Peyer's patch (tissue), 4 donors: ENCODE measurements at regions not wholly inside any gene's neighbourhood (a gene's known extent, or its start where the extent isn't known, plus 50 kb on each side); places are given as distances from the start of the nearest gene placed in this dataset.
"Not testable (repeated sequence)": the region's sequence is repeated elsewhere in the genome, so short reads cannot be mapped to it uniquely, and the experiment has no call there.

Experiments
- DNase-seq, 3 donors: peaks; one replicate each; pipeline ENCODE4 v3.0.0-alpha.2; 2017 to 2019
- H3K27ac ChIP-seq, 4 donors: fragments of 200-600 bp; sonication (generic); one replicate each; pipeline ENCODE4 v1.5.1; 2016 to 2019
- H3K27me3 ChIP-seq, 2 donors: fragments of 200-600 bp; sonication (generic); one replicate each; pipeline ENCODE4 v1.5.1; 2019
- H3K36me3 ChIP-seq, 3 donors: fragments of 200-600 bp; sonication (generic); one replicate each; pipeline ENCODE4 v1.5.1; 2016 to 2019
- H3K4me1 ChIP-seq, 4 donors: fragments of 200-600 bp; sonication (generic); one replicate each; pipeline ENCODE4 v1.5.1; 2016 to 2019
- H3K4me3 ChIP-seq, 4 donors: fragments of 200-600 bp; sonication (generic); 1 replicate in 3 of 4; 2 replicates in 1 of 4; pipeline ENCODE4 v1.5.1; 2016 to 2019; ENCODE audit warnings: mild to moderate bottlenecking in 1 of 4
- H3K9me3 ChIP-seq, 4 donors: fragments of 200-600 bp; sonication (generic); one replicate each; pipeline ENCODE4 v1.5.1; 2016 to 2019; ENCODE audit warnings: mild to moderate bottlenecking in 1 of 4
- CTCF ChIP-seq, 6 experiments: fragments of 450-650 bp in 4 of 6; fragments of 200-600 bp in 2 of 6; sonication (generic) in 1 of 6; IDR thresholded peaks; one replicate each; pipeline ENCODE4 v1.5.1; 2017 to 2019; ENCODE audit warnings: antibody characterized with exemption in 6 of 6, mild to moderate bottlenecking in 3 of 6, moderate library complexity in 1 of 6
- POLR2A ChIP-seq, 2 donors: fragments of 450-650 bp; IDR thresholded peaks; one replicate each; pipeline ENCODE4 v1.5.1; 2017; ENCODE audit warnings: antibody characterized with exemption in 2 of 2, mild to moderate bottlenecking in 2 of 2, moderate library complexity in 2 of 2

DNA sequence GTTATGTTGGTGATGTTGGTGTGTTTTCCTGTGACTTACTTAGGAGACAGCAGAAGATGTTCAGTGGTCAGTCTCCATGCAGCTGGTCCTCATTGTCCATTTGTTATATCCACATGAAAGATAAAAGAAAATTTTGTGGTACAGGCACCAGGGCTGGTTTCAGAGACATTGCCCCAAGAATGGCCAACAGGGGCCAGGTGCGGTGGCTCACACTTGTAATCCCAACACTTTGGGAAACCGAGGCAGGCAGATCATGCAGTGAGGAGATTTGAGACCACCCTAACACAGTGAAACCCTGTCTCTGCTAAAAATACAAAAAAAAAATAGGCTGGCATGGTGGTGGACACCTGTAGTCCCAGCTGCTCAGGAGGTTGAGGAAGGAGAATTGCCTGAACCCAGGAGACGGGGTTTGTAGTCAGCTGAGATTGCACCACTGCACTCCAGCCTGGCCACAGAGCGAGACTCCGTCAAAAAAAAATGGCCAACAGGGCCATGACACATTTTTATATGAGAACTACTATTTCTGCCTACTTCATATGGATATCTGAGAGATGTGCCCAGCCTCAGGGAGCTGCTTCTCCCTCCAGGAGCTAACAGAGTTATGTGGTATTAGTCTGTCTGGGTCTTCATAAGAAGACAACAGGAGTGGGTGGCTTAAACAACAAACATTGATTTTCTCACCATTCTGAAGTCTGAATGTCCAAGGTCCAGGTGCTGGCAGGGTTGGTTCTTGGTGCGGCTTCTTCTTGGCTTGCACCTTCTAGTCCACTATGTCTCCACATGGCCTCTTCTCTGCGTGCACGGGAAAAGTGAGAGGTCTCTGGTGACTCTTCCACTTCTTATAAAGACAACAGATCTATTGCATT is 821.7 kb downstream of the TMEM121 start:
- TF ChIP-seq POLR2A (IDR thresholded peaks at IDR 0.05) (no peak), CTCF (IDR thresholded peaks at IDR 0.05) (no peak)
- H3K27ac ChIP-seq = peak overlapping the region in 1 of 4 donors; percentile 0
- no peaks in the 10 kb centered on the region for H3K9me3 ChIP-seq
- H3K4me1 ChIP-seq = no peaks in the 10 kb centered on the region
- no peak for DNase-seq
- H3K27me3 ChIP-seq = no peaks in the 10 kb centered on the region
- no peaks in the 10 kb centered on the region for H3K36me3 ChIP-seq
- peak overlapping the region in 1 of 4 donors; percentile 7 for H3K4me3 ChIP-seq

DNA sequence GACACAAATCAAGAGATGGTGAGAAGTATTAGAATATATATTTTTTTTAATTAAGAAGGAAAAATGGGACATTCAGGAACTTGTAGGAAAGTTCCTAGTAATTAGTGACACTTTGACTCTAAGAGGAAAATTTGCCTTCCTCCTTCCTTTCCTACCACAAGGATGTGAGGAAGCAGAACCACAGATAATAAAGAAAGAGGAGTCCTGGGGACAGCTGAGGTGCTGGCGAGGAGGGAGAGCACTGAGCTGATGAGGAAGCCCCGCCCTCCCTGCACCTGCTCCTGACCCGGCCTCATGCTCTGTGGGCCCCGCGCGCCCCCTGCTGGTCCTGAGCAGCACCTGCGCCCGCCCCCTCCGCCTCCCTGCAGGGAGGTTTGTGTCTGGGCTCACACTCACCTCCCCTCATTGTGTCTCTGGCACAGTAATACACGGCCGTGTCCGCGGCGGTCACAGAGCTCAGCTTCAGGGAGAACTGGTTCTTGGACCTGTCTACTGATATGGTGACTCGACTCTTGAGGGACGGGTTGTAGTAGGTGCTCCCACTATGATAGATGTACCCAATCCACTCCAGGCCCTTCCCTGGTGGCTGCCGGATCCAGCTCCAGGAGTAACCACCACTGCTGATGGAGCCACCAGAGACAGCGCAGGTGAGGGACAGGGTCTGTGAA is 822.6 kb downstream of the TMEM121 start:
- peak in 5 of 6 experiments; percentile 28 to 96 (median 55) for TF ChIP-seq CTCF (IDR thresholded peaks at IDR 0.05)
- H3K4me1 ChIP-seq, H3K9me3 ChIP-seq, H3K36me3 ChIP-seq, H3K27me3 ChIP-seq: not testable (repeated sequence)
- peak overlapping the region in 1 of 4 donors; percentile 1 for H3K27ac ChIP-seq
- DNase-seq = peak in 2 of 3 donors; percentile 90 to 91
- peak overlapping the region in 1 of 4 donors; percentile 7 for H3K4me3 ChIP-seq

- H3K9me3 ChIP-seq, H3K4me3 ChIP-seq, H3K4me1 ChIP-seq, H3K36me3 ChIP-seq, H3K27me3 ChIP-seq, H3K27ac ChIP-seq: not testable (repeated sequence)
- peak in 2 of 3 donors; percentile 59 to 68 for DNase-seq
These were observed 823.5 kb downstream of the TMEM121 start for GRCh38 chr14:106349678-106350457.

- H3K27me3 ChIP-seq, H3K4me1 ChIP-seq, H3K9me3 ChIP-seq, H3K27ac ChIP-seq, H3K36me3 ChIP-seq, DNase-seq, H3K4me3 ChIP-seq: not testable (repeated sequence)
These were observed 828.8 kb downstream of the TMEM121 start for GRCh38 chr14:106355007-106355791.

DNA sequence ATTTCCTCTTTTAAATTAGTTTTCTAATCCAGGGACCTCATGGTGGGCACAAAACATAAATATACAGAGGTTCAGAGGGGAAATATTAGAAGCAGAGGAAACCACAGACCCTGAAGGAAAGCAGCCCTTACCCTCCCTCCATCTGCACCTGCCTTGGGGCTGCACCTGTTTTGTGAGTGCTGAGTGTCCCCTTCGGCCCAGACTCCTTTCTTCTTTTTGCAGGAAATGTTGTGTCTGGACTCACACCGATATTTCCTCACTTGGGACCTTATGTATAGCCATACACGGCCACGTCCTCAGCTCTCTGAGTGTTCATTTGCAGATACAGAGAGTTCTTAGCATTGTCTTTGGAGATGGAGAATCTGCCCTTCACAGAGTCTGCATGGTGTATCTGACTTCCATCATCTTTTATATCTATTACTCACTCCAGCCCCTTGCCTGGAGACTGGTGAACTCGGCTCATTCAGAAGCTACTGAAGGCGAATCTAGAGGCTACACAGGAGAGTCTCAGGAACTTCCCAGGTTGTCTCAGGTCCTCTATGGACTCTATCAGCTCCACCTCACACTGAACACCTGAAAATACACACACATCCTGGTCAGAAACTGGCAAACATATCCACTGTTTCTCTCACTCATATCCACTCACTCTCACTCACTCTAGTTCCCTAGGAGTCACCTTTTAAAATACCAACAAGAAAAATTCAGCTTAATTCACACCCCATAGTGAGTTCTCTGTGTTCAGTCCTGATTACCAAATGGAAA is 829.7 kb downstream of the TMEM121 start:
- peak overlapping the region in 1 of 4 donors; percentile 69 for H3K27ac ChIP-seq
- peak in 1 of 3 donors; percentile 57 for DNase-seq

DNA sequence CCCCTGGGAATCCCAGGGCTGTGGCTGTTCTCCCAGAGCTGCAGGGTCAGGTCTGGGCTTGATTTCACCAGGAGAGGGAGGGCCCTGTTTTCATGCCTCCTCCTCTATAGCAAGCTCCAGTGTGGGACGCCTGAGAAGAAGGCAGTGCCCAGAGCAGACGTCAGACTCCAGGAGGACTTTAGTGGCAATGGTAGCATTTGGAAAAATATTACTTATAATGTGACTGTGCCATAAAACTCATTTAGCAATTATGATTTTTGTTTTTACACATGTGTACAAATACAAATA is 830.2 kb downstream of the TMEM121 start:
- H3K4me1 ChIP-seq, H3K4me3 ChIP-seq, DNase-seq, H3K36me3 ChIP-seq, H3K9me3 ChIP-seq, H3K27me3 ChIP-seq: not testable (repeated sequence)
- H3K27ac ChIP-seq = peak overlapping the region in 1 of 4 donors; percentile 69

More for the DNA sequence above, 829.7 kb downstream of the TMEM121 start:
- not testable (repeated sequence) for H3K36me3 ChIP-seq, H3K4me1 ChIP-seq, H3K9me3 ChIP-seq, H3K27me3 ChIP-seq, H3K4me3 ChIP-seq
